Tibial artery (tissue), 4 donors: ENCODE measurements at regions not wholly inside any gene's neighbourhood (a gene's known extent, or its start where the extent isn't known, plus 50 kb on each side); places are given as distances from the start of the nearest gene placed in this dataset.

Experiments used
- DNase-seq, 2 donors: peaks; one replicate each; pipeline ENCODE4 v3.0.0-alpha.2; 2019
- H3K27ac ChIP-seq, 2 donors: fragments of 200-600 bp; sonication (generic) in 1 of 2; 1 replicate in 1 of 2; 2 replicates in 1 of 2; pipeline ENCODE4 v1.5.1; 2018 to 2019; ENCODE audit warnings: mild to moderate bottlenecking in 1 of 2
- H3K27me3 ChIP-seq, 2 donors: fragments of 200-600 bp; sonication (generic) in 1 of 2; one replicate each; pipeline versions ENCODE4 v1.5.1 to v1.6.0; 2016 to 2019
- H3K36me3 ChIP-seq, 3 donors: fragments of 200-600 bp; sonication (generic) in 2 of 3; one replicate each; pipeline ENCODE4 v1.5.1; 2016 to 2019; ENCODE audit warnings: mild to moderate bottlenecking in 2 of 3
- H3K4me1 ChIP-seq, 4 donors: fragments of 200-600 bp; sonication (generic) in 2 of 4; 1 replicate in 3 of 4; 2 replicates in 1 of 4; pipeline ENCODE4 v1.5.1; 2016 to 2019
- H3K4me3 ChIP-seq, 2 donors: fragments of 200-600 bp; sonication (generic) in 1 of 2; 1 replicate in 1 of 2; 2 replicates in 1 of 2; pipeline ENCODE4 v1.5.1; 2018 to 2019; ENCODE audit warnings: mild to moderate bottlenecking in 2 of 2
- H3K9me3 ChIP-seq, 3 donors: fragments of 200-600 bp; sonication (generic) in 1 of 3; one replicate each; pipeline ENCODE4 v1.5.1; 2016 to 2019
- intact Hi-C: fragments of 100-400 bp; cut with DNase I; formaldehyde crosslinking; loops from one replicate; pipeline ENCODE4 v1.15.0; 2023; ENCODE audit warnings: low total_unique reads
- TF ChIP-seq, protein P1 (sequence below), 2 experiments: fragments of 200-600 bp in 1 of 2; fragments of 450-650 bp in 1 of 2; IDR thresholded peaks; one replicate each; pipeline ENCODE4 v1.5.1; 2017 to 2019; ENCODE audit warnings: antibody characterized with exemption in 2 of 2, mild to moderate bottlenecking in 1 of 2, moderate library complexity in 1 of 2

DNA sequence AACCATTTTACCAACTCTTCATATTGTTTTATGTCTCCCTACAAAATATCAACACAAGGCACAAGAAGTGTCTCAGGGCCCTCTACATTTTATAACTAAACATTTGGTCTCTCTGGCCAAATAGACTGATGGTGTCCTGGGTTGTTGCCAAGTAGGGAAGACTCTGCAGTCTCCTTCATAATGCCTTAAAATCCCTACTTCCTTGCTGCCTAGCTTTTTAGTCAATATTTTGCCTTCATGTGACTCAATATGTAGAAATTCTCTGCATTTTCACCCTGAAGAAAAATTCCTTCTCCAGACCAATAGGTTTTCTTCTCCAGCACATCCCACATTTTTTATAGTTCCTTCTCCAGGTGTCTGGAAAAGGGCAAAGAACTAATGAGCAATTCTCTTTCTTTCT is 72.6 kb upstream of the IPO9 start:
- H3K27me3 ChIP-seq: no peaks in the 10 kb centered on the region
- H3K27ac ChIP-seq: peak overlapping the region; percentile 14 to 40
- no peak for DNase-seq
- intact Hi-C loops: no loop called here
- H3K4me3 ChIP-seq: no peak overlapping the region
- TF ChIP-seq, protein P1, sequence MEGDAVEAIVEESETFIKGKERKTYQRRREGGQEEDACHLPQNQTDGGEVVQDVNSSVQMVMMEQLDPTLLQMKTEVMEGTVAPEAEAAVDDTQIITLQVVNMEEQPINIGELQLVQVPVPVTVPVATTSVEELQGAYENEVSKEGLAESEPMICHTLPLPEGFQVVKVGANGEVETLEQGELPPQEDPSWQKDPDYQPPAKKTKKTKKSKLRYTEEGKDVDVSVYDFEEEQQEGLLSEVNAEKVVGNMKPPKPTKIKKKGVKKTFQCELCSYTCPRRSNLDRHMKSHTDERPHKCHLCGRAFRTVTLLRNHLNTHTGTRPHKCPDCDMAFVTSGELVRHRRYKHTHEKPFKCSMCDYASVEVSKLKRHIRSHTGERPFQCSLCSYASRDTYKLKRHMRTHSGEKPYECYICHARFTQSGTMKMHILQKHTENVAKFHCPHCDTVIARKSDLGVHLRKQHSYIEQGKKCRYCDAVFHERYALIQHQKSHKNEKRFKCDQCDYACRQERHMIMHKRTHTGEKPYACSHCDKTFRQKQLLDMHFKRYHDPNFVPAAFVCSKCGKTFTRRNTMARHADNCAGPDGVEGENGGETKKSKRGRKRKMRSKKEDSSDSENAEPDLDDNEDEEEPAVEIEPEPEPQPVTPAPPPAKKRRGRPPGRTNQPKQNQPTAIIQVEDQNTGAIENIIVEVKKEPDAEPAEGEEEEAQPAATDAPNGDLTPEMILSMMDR (IDR thresholded peaks at IDR 0.05): no peak
- no peaks in the 10 kb centered on the region for H3K9me3 ChIP-seq
- H3K4me1 ChIP-seq: peaks cover 0 to 98% (median 31%) of the 10 kb centered on the region in 4 donors
- no peaks in the 10 kb centered on the region for H3K36me3 ChIP-seq

DNA sequence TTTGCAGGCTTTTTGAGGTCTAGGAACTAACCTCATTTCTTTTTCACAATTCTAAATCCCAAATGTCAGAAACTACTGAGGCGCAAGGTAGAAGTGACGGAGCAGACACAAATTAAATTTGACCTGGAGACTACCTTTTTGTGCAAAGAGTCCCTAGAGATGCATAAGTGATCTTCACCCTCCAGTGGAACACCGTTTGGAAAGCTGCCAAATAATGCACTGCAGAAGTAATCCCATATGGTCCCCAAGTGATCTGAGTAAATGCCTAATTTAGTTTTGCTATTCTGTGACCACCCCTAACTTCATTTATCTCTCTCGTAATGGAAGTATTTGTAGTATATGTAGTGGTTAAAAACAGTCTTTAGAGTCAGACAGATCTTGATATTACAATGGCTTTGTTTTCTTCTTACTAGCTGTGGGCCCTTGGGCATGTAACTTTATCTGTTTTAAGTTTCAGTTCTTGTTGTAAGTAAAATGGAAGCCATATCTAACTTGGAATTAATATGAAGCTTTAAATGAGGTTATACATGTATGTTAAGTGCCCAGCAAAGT is 70.4 kb upstream of the IPO9 start:
- peak overlapping the region in 1 of 2 donors; percentile 14 for H3K27ac ChIP-seq
- intact Hi-C loops: no loop called here
- DNase-seq: no peak
- no peaks in the 10 kb centered on the region for H3K27me3 ChIP-seq
- H3K36me3 ChIP-seq: no peaks in the 10 kb centered on the region
- TF ChIP-seq, protein P1 (IDR thresholded peaks at IDR 0.05): no peak
- no peaks in the 10 kb centered on the region for H3K9me3 ChIP-seq
- no peak overlapping the region for H3K4me3 ChIP-seq
- H3K4me1 ChIP-seq: peaks cover 0 to 98% (median 44%) of the 10 kb centered on the region in 4 donors

DNA sequence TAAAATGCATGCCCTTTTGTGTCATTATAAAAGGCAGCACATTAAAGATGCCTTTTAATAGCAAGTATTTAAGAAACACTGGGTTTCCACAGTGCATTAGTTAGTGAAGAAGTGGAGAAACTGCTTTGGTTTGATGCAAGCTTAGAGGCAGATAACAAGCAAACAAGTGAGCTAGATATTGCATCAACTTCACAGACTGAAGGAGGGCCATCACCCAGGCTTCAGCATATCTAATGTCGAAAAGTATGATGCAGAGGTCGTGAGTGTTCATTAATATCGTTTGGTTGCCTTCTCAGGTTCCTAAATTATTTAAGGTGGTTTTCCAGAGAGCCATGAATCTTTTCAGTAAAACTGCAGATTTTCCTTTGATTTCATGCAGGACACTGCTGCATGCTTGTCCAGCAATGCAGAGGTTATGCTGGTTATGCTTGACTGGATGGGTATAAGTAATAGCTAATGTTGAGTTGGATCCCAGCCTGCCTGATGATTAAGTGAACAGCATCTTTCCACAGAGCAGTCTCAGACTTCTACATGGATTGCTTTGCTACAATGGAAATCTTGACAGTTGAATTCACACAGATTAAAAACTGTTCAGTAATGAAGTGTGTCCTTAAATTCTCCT is 69.7 kb upstream of the IPO9 start:
- H3K4me1 ChIP-seq: peaks cover 0 to 98% (median 46%) of the 10 kb centered on the region in 4 donors
- H3K27me3 ChIP-seq: no peaks in the 10 kb centered on the region
- intact Hi-C loops: no loop called here
- DNase-seq: no peak
- TF ChIP-seq, protein P1 (IDR thresholded peaks at IDR 0.05): no peak
- H3K36me3 ChIP-seq: no peaks in the 10 kb centered on the region
- H3K9me3 ChIP-seq: no peaks in the 10 kb centered on the region
- H3K27ac ChIP-seq: peak overlapping the region; percentile 54 to 56
- H3K4me3 ChIP-seq: no peak overlapping the region

DNA sequence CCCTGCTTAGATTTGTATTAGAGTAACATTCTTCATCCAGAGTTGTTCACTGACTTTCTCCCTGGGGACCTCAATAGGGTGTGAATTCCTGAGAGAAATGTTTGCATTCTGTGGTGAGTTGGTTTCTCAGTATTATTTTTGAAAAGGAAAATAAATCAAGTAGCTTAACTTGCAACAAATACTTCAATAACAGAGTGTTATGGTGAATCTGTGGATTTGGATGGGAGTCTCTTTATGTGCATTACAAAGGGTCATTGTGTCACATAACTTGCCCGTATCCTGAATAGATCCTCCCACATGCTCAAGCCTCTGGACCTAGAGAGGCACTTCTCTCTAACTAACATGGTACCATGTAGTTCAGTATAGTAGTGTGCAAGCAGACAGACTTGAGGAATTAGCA is 68.4 kb upstream of the IPO9 start:
- peaks cover 0 to 93% (median 41%) of the 10 kb centered on the region in 4 donors for H3K4me1 ChIP-seq
- H3K27ac ChIP-seq: peak overlapping the region; percentile 54 to 56
- H3K4me3 ChIP-seq: no peak overlapping the region
- no peaks in the 10 kb centered on the region for H3K9me3 ChIP-seq
- TF ChIP-seq, protein P1 (IDR thresholded peaks at IDR 0.05): no peak
- no peaks in the 10 kb centered on the region for H3K27me3 ChIP-seq
- no peak for DNase-seq
- H3K36me3 ChIP-seq: no peaks in the 10 kb centered on the region
- intact Hi-C loops: no loop called here

DNA sequence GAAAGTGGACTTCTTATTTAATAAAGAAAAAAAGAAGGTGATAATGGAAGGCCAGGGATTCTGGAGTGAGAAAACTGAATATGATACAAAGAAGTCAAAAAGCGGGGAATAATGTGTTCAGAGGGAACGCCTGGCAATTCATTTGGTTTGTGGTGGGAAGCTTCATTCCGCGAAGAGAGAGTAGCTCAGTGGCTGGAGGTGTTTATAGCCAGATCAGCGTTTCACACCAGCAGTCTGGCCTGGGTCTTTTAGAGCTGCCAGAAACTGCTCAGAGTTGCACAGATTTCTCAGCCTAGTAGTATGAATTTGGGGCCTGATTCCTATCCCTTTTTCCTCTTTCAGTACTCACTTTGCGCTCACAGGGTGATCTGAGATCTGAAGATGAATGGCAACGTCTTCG is 67.8 kb upstream of the IPO9 start:
- H3K4me3 ChIP-seq: no peak overlapping the region
- DNase-seq: no peak
- H3K36me3 ChIP-seq: no peaks in the 10 kb centered on the region
- intact Hi-C loops: no loop called here
- no peaks in the 10 kb centered on the region for H3K27me3 ChIP-seq
- peaks cover 0 to 90% (median 40%) of the 10 kb centered on the region in 4 donors for H3K4me1 ChIP-seq
- H3K27ac ChIP-seq: peak overlapping the region; percentile 54 to 56
- TF ChIP-seq, protein P1 (IDR thresholded peaks at IDR 0.05): no peak
- H3K9me3 ChIP-seq: no peaks in the 10 kb centered on the region
